ENCODE measurements at regions not wholly inside any gene's neighbourhood (a gene's known extent, or its start where the extent isn't known, plus 50 kb on each side); places are given as distances from the start of the nearest gene placed in this dataset.

DNA sequence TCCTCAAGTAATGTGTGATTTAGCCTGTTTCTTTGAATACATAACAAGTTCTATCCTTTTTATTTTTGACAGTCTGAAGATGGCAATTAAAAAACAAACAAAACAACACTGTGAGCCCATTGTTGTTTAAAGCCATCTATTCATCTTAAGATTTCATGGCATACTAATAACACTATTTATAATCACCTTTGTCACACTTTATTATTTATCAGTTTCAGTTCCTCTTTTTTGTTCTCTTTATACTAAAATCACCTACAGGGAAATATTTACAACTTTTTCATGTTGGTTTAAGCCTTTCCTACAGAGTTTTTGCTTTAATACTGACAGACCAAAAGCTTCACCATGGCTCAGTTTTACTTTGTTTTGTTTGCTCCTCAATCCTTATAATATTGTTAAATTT, 247.4 kb upstream of the CTSO start:
- no peaks in the 10 kb centered on the region for H3K4me1 ChIP-seq (ENCODE audit: control insufficient read depth in 3 of 3, insufficient read depth in 2 of 3, low read depth in 1 of 3, low read length in 2 of 3)
- DNase-seq = no peak
- H3K4me3 ChIP-seq (ENCODE audit: low read depth in 1 of 3, low read length in 3 of 3) = no peak overlapping the region
- H3K27me3 ChIP-seq (ENCODE audit: control insufficient read depth in 3 of 3, insufficient read depth in 3 of 3, low read length in 3 of 3) = no peaks in the 10 kb centered on the region
- H3K9me3 ChIP-seq (ENCODE audit: control insufficient read depth in 2 of 2, insufficient read depth in 1 of 2, low read depth in 1 of 2, low read length in 1 of 2) = no peaks in the 10 kb centered on the region
- FAIRE-seq = no peak
- H3K27ac ChIP-seq (ENCODE audit: low read depth in 1 of 3, low read length in 2 of 3) = no peak overlapping the region
- no peaks in the 10 kb centered on the region for H3K36me3 ChIP-seq (ENCODE audit: control insufficient read depth in 3 of 3, insufficient read depth in 2 of 3, low read depth in 1 of 3, low read length in 3 of 3)

DNA sequence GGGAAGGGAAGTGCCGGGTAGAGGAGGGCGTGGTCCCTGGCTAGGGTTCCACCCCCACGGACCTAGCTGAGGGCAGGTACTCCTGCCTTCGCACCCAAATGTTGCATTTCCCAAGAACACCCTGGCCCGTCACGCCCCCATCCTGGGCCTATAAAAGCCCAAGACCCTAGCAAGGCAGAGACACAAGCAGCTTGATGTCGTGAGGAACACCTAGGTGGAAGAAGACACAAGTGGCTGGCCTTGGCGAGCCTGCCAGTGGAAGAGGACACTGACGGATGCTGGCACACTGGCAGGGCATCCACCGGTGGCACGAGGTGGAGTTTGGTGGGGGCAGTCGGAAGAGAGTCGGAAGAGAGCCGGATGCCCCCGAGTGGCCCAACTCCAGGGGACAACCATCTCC, 244.8 kb upstream of the CTSO start:
- H3K9me3 ChIP-seq (ENCODE audit: control insufficient read depth in 2 of 2, insufficient read depth in 1 of 2, low read depth in 1 of 2, low read length in 1 of 2) = no peaks in the 10 kb centered on the region
- no peak overlapping the region for H3K4me3 ChIP-seq (ENCODE audit: low read depth in 1 of 3, low read length in 3 of 3)
- no peak overlapping the region for H3K27ac ChIP-seq (ENCODE audit: low read depth in 1 of 3, low read length in 2 of 3)
- no peaks in the 10 kb centered on the region for H3K36me3 ChIP-seq (ENCODE audit: control insufficient read depth in 3 of 3, insufficient read depth in 2 of 3, low read depth in 1 of 3, low read length in 3 of 3)
- no peak for FAIRE-seq
- DNase-seq = no peak
- WGBS, 3 donors = 82 to 94% (median 90%) methylated on average over 15 of the region's 15 CpGs
- no peaks in the 10 kb centered on the region for H3K4me1 ChIP-seq (ENCODE audit: control insufficient read depth in 3 of 3, insufficient read depth in 2 of 3, low read depth in 1 of 3, low read length in 2 of 3)
- no peaks in the 10 kb centered on the region for H3K27me3 ChIP-seq (ENCODE audit: control insufficient read depth in 3 of 3, insufficient read depth in 3 of 3, low read length in 3 of 3)

DNA sequence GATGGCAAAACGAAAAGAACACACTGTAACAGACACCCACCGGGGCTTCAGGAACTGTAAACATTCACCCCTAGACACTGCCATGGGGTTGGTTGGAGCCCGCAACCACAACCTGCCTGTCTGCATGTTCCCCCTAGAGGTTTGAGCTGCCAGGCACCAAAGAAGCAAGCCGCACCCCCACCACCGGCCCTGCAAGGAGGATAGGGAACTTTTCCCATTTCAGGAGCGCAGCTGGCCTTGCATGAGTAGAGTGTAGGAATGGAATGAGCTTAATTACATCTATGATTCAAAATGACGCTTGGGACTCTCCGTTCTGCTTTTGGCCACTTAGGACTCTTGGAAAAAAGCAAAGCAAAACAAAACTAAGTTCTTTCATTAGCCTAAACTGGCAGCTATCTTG, 243.6 kb upstream of the CTSO start:
- Histone ChIP-seq H3K9me3 (ENCODE audit: control insufficient read depth in 2 of 2, insufficient read depth in 1 of 2, low read depth in 1 of 2, low read length in 1 of 2) (no peaks in the 10 kb centered on the region), H3K4me1 (ENCODE audit: control insufficient read depth in 3 of 3, insufficient read depth in 2 of 3, low read depth in 1 of 3, low read length in 2 of 3) (no peaks in the 10 kb centered on the region)

GRCh38 chr4:156196722-156197121, 243.1 kb upstream of the CTSO start:
- Histone ChIP-seq H3K4me1 (ENCODE audit: control insufficient read depth in 3 of 3, insufficient read depth in 2 of 3, low read depth in 1 of 3, low read length in 2 of 3) (no peaks in the 10 kb centered on the region), H3K4me3 (ENCODE audit: low read depth in 1 of 3, low read length in 3 of 3) (no peak overlapping the region), H3K27me3 (ENCODE audit: control insufficient read depth in 3 of 3, insufficient read depth in 3 of 3, low read length in 3 of 3) (no peaks in the 10 kb centered on the region), H3K36me3 (ENCODE audit: control insufficient read depth in 3 of 3, insufficient read depth in 2 of 3, low read depth in 1 of 3, low read length in 3 of 3) (no peaks in the 10 kb centered on the region), H3K27ac (ENCODE audit: low read depth in 1 of 3, low read length in 2 of 3) (peak overlapping the region in 1 of 3 donors; percentile 23), H3K9me3 (ENCODE audit: control insufficient read depth in 2 of 2, insufficient read depth in 1 of 2, low read depth in 1 of 2, low read length in 1 of 2) (no peaks in the 10 kb centered on the region)
- FAIRE-seq (no peak), DNase-seq (no peak)
- 76 to 87% (median 86%) methylated on average over 7 of the region's 7 CpGs for WGBS, 3 donors

More for the DNA sequence above, 243.6 kb upstream of the CTSO start:
- Histone ChIP-seq H3K36me3 (ENCODE audit: control insufficient read depth in 3 of 3, insufficient read depth in 2 of 3, low read depth in 1 of 3, low read length in 3 of 3) (no peaks in the 10 kb centered on the region), H3K27me3 (ENCODE audit: control insufficient read depth in 3 of 3, insufficient read depth in 3 of 3, low read length in 3 of 3) (no peaks in the 10 kb centered on the region), H3K27ac (ENCODE audit: low read depth in 1 of 3, low read length in 2 of 3) (peak overlapping the region in 1 of 3 donors; percentile 23), H3K4me3 (ENCODE audit: low read depth in 1 of 3, low read length in 3 of 3) (no peak overlapping the region)
- FAIRE-seq (no peak), DNase-seq (no peak)
- WGBS, 3 donors = 75 to 81% (median 80%) methylated on average over 8 of the region's 8 CpGs

DNA sequence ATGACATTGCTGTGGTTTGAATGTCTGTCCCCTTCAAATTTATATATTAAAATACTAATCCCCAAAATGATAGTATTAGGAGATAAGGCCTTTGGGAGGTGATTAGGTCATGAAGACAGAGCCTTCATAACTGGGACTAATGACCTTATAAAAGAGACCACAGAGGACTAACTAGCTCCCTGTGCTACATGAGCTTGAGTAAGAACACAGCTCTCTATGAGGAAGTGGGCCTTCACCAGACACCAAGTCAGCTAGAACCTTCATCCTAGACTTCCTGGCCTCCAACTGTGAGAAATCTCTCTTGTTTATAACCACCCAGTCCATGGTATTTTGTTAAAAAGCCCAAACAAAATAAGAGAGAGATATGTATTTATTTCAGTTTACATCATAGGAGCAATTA, 242.2 kb upstream of the CTSO start:
- Histone ChIP-seq H3K27me3 (ENCODE audit: control insufficient read depth in 3 of 3, insufficient read depth in 3 of 3, low read length in 3 of 3) (no peaks in the 10 kb centered on the region), H3K4me1 (ENCODE audit: control insufficient read depth in 3 of 3, insufficient read depth in 2 of 3, low read depth in 1 of 3, low read length in 2 of 3) (no peaks in the 10 kb centered on the region), H3K27ac (ENCODE audit: low read depth in 1 of 3, low read length in 2 of 3) (no peak overlapping the region), H3K36me3 (ENCODE audit: control insufficient read depth in 3 of 3, insufficient read depth in 2 of 3, low read depth in 1 of 3, low read length in 3 of 3) (no peaks in the 10 kb centered on the region), H3K4me3 (ENCODE audit: low read depth in 1 of 3, low read length in 3 of 3) (no peak overlapping the region), H3K9me3 (ENCODE audit: control insufficient read depth in 2 of 2, insufficient read depth in 1 of 2, low read depth in 1 of 2, low read length in 1 of 2) (no peaks in the 10 kb centered on the region)
- no peak for DNase-seq
- no peak for FAIRE-seq

GRCh38 chr4:156194896-156195295, 241.2 kb upstream of the CTSO start:
- no peaks in the 10 kb centered on the region for H3K27me3 ChIP-seq (ENCODE audit: control insufficient read depth in 3 of 3, insufficient read depth in 3 of 3, low read length in 3 of 3)
- H3K27ac ChIP-seq (ENCODE audit: low read depth in 1 of 3, low read length in 2 of 3) = no peak overlapping the region
- H3K4me1 ChIP-seq (ENCODE audit: control insufficient read depth in 3 of 3, insufficient read depth in 2 of 3, low read depth in 1 of 3, low read length in 2 of 3) = no peaks in the 10 kb centered on the region
- DNase-seq (no peak), FAIRE-seq (no peak)
- WGBS, 3 donors = 86 to 90% (median 88%) methylated on average over 7 of the region's 7 CpGs
- no peak overlapping the region for H3K4me3 ChIP-seq (ENCODE audit: low read depth in 1 of 3, low read length in 3 of 3)
- H3K9me3 ChIP-seq (ENCODE audit: control insufficient read depth in 2 of 2, insufficient read depth in 1 of 2, low read depth in 1 of 2, low read length in 1 of 2) = no peaks in the 10 kb centered on the region
- H3K36me3 ChIP-seq (ENCODE audit: control insufficient read depth in 3 of 3, insufficient read depth in 2 of 3, low read depth in 1 of 3, low read length in 3 of 3) = no peaks in the 10 kb centered on the region

DNA sequence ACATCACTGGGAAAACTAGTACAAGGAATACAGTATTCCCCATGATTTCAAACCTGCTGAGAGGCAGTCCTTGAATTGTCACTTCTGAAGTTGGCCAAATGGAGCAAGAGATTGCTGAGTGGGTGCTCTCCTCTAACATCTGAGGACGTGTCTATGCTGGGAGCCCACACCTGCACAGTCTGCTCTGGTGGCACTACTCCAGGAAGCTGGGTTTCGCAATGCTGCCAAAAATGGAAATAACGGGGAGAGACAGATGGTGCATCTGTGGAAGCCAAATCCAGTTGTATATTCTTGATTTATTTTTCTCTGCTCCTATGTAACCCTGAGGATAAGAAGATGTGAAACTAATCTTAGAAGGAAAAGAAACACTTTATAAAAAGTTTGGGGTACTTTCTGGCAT, 240.1 kb upstream of the CTSO start:
- DNase-seq (no peak), FAIRE-seq (no peak)
- Histone ChIP-seq H3K9me3 (ENCODE audit: control insufficient read depth in 2 of 2, insufficient read depth in 1 of 2, low read depth in 1 of 2, low read length in 1 of 2) (no peaks in the 10 kb centered on the region), H3K36me3 (ENCODE audit: control insufficient read depth in 3 of 3, insufficient read depth in 2 of 3, low read depth in 1 of 3, low read length in 3 of 3) (no peaks in the 10 kb centered on the region), H3K27me3 (ENCODE audit: control insufficient read depth in 3 of 3, insufficient read depth in 3 of 3, low read length in 3 of 3) (no peaks in the 10 kb centered on the region), H3K4me3 (ENCODE audit: low read depth in 1 of 3, low read length in 3 of 3) (no peak overlapping the region), H3K27ac (ENCODE audit: low read depth in 1 of 3, low read length in 2 of 3) (no peak overlapping the region), H3K4me1 (ENCODE audit: control insufficient read depth in 3 of 3, insufficient read depth in 2 of 3, low read depth in 1 of 3, low read length in 2 of 3) (no peaks in the 10 kb centered on the region)
- 34 to 44% (median 43%) methylated on average over 3 of the region's 3 CpGs for WGBS, 3 donors

- no peaks in the 10 kb centered on the region for H3K4me1 ChIP-seq (ENCODE audit: control insufficient read depth in 3 of 3, insufficient read depth in 2 of 3, low read depth in 1 of 3, low read length in 2 of 3)
- no peaks in the 10 kb centered on the region for H3K27me3 ChIP-seq (ENCODE audit: control insufficient read depth in 3 of 3, insufficient read depth in 3 of 3, low read length in 3 of 3)
- DNase-seq = no peak
- no peak overlapping the region for H3K27ac ChIP-seq (ENCODE audit: low read depth in 1 of 3, low read length in 2 of 3)
- no peaks in the 10 kb centered on the region for H3K9me3 ChIP-seq (ENCODE audit: control insufficient read depth in 2 of 2, insufficient read depth in 1 of 2, low read depth in 1 of 2, low read length in 1 of 2)
- 59 to 74% (median 70%) methylated on average over 2 of the region's 2 CpGs for WGBS, 3 donors
- no peak overlapping the region for H3K4me3 ChIP-seq (ENCODE audit: low read depth in 1 of 3, low read length in 3 of 3)
- no peak for FAIRE-seq
- no peaks in the 10 kb centered on the region for H3K36me3 ChIP-seq (ENCODE audit: control insufficient read depth in 3 of 3, insufficient read depth in 2 of 3, low read depth in 1 of 3, low read length in 3 of 3)
Measured at GRCh38 chr4:156193106-156193505, 239.4 kb upstream of the CTSO start.

DNA sequence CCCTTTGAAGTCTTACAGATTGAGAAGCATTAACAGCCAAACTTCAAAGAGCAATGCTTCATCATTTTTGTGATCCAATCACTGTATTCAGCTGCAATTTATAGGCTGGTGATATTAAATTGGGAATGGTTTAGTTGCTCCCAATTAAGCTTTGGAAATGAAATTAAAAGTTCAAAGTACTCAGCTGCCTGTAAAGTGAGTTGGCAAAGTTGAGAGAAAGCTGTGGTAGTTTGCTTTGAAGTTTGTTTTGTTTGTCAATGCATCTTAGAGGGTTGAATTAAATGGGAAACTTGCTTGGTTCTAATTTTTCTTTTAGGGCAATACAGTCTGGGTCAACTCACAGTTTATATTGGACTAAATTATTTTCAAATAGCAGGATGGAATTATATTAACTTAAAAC, 238.4 kb upstream of the CTSO start:
- no peaks in the 10 kb centered on the region for H3K27me3 ChIP-seq (ENCODE audit: control insufficient read depth in 3 of 3, insufficient read depth in 3 of 3, low read length in 3 of 3)
- H3K27ac ChIP-seq (ENCODE audit: low read depth in 1 of 3, low read length in 2 of 3) = no peak overlapping the region
- FAIRE-seq (no peak), DNase-seq (no peak)
- no peak overlapping the region for H3K4me3 ChIP-seq (ENCODE audit: low read depth in 1 of 3, low read length in 3 of 3)
- no peaks in the 10 kb centered on the region for H3K4me1 ChIP-seq (ENCODE audit: control insufficient read depth in 3 of 3, insufficient read depth in 2 of 3, low read depth in 1 of 3, low read length in 2 of 3)
- H3K36me3 ChIP-seq (ENCODE audit: control insufficient read depth in 3 of 3, insufficient read depth in 2 of 3, low read depth in 1 of 3, low read length in 3 of 3) = no peaks in the 10 kb centered on the region
- no peaks in the 10 kb centered on the region for H3K9me3 ChIP-seq (ENCODE audit: control insufficient read depth in 2 of 2, insufficient read depth in 1 of 2, low read depth in 1 of 2, low read length in 1 of 2)

All from small intestine (tissue), 7 donors.